Heart right ventricle (tissue), 16 donors: ENCODE measurements at regions not wholly inside any gene's neighbourhood (a gene's known extent, or its start where the extent isn't known, plus 50 kb on each side); places are given as distances from the start of the nearest gene placed in this dataset.

Experiments used
- ATAC-seq, 8 donors: fragments of 200-7000 bp; cut with Tn5 transposase; one replicate each; pipeline ENCODE4 v1.9.1; 2020; ENCODE audit warnings: mild to moderate bottlenecking in 8 of 8, moderate library complexity in 8 of 8, moderate number of reproducible peaks in 1 of 8
- DNase-seq, 2 donors: peaks; one replicate each; pipeline ENCODE4 v3.0.0-alpha.2; 2020
- H3K27ac ChIP-seq, 10 donors: fragments of 200-600 bp; sonication (generic) in 2 of 10; one replicate each; pipeline versions ENCODE4 v1.5.0 to v1.8.0; 2020 to 2022; ENCODE audit warnings: mild to moderate bottlenecking in 3 of 10
- H3K27me3 ChIP-seq, 7 donors: fragments of 200-600 bp; one replicate each; pipeline ENCODE4 v1.8.0; 2021 to 2022; ENCODE audit warnings: mild to moderate bottlenecking in 2 of 7
- H3K36me3 ChIP-seq, 9 donors: fragments of 200-600 bp; sonication (generic) in 1 of 9; one replicate each; pipeline versions ENCODE4 v1.5.0 to v1.8.0; 2020 to 2022; ENCODE audit warnings: mild to moderate bottlenecking in 2 of 9
- H3K4me1 ChIP-seq, 9 donors: fragments of 200-600 bp; sonication (generic) in 1 of 9; one replicate each; pipeline versions ENCODE4 v1.5.0 to v1.8.0; 2020 to 2022; ENCODE audit warnings: mild to moderate bottlenecking in 4 of 9
- H3K4me3 ChIP-seq, 10 donors: fragments of 200-600 bp; sonication (generic) in 2 of 10; one replicate each; pipeline versions ENCODE4 v1.5.0 to v1.8.0; 2020 to 2022; ENCODE audit warnings: mild to moderate bottlenecking in 7 of 10, moderate library complexity in 2 of 10
- H3K9me3 ChIP-seq, 11 donors: fragments of 200-600 bp in 10 of 11; sonication (generic) in 2 of 11; one replicate each; pipeline versions ENCODE4 v1.5.0 to v1.8.0; 2013 to 2022; ENCODE audit warnings: mild to moderate bottlenecking in 2 of 11, control low read depth in 1 of 11, moderate library complexity in 1 of 11
- WGBS, 2 donors: extraction: QIAGEN DNeasy Blood & Tissue Kit; methylation state at CpG; one replicate each; pipeline ENCODE4 v1.1.7; 2013; ENCODE audit warnings: inconsistent platforms in 1 of 2; 5-methylcytosine and 5-hydroxymethylcytosine counted together
- intact Hi-C, 10 donors: fragments of 100-400 bp; cut with DNase I; formaldehyde crosslinking; loops; one replicate each; pipeline versions ENCODE4 v1.11.1 to v1.14.2; 2022
- TF ChIP-seq, protein P1 (sequence below), 9 donors: fragments of 200-600 bp; sonication (generic) in 2 of 9; IDR thresholded peaks; one replicate each; pipeline versions ENCODE4 v1.5.0 to v1.8.0; 2021 to 2022; ENCODE audit warnings: antibody characterized with exemption in 9 of 9, mild to moderate bottlenecking in 5 of 9, moderate library complexity in 1 of 9
- donor health status: Arrhythmogenic right ventricular cardiomyopathy.
- donor health status: ischemic (EF 13 %, LVEDD 7.1; RV severe dilation, severe dysfunction).
- donor health status: healthy with polysubstance abuse.
- donor health status: DM: no; HTN: yes; CAD: no.
- donor health status: DM: no; HTN: no; CAD: no.
- donor health status: ischemic (EF 25% LVEDD 6.9; RV normal size, moderate dysfunction).
- donor health status: ischemic (EF 25% LVEDD 5.7; RV mildly dilated, moderate dysfunction).
- donor health status: healthy.
- donor health status: DM: yes; HTN: yes; CAD: no.
- donor health status: Ischemic cardiomyopathy.
- donor health status: ischemic (EF 35%, LVEDD 5.7; RV mildly dilated, moderate dysfunction).
- donor health status: nonischemic (EF 11% LVEDD 7.7; RV severe dilation, severe dysfunction).
- donor health status: DM: yes; HTN: yes; CAD: no.
- donor health status: PGD.
- donor health status: ischemic (EF 29% LVEDD 5.4; RV normal size, mild dysfunction).
- donor health status: nonischemic (EF 23%, LVEDD 6.1; RV moderate dilation, normal function).

DNA sequence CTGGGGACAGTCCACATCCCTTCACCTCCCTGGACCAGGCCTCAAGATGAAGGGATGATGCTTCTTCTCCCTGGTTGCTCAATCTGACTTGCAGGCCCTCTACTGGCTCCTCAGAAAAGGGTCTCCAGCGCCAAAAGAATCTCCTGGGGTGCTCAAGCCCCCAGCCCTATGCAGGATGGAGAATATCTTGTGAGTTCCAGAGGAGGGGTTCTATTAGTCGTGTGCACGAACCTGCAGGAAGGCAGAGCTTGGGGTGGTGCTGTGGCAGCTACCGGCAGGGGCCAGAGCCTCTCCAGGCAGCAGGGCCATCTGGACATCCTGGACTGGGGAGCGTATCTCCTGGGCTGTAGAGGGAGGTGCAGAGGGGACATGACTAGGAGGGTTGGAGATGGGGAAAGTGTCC, 1339.5 kb downstream of the BRD1 start:
- TF ChIP-seq, protein P1, sequence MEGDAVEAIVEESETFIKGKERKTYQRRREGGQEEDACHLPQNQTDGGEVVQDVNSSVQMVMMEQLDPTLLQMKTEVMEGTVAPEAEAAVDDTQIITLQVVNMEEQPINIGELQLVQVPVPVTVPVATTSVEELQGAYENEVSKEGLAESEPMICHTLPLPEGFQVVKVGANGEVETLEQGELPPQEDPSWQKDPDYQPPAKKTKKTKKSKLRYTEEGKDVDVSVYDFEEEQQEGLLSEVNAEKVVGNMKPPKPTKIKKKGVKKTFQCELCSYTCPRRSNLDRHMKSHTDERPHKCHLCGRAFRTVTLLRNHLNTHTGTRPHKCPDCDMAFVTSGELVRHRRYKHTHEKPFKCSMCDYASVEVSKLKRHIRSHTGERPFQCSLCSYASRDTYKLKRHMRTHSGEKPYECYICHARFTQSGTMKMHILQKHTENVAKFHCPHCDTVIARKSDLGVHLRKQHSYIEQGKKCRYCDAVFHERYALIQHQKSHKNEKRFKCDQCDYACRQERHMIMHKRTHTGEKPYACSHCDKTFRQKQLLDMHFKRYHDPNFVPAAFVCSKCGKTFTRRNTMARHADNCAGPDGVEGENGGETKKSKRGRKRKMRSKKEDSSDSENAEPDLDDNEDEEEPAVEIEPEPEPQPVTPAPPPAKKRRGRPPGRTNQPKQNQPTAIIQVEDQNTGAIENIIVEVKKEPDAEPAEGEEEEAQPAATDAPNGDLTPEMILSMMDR (IDR thresholded peaks at IDR 0.05), result no peak
- no peak overlapping the region for H3K4me3 ChIP-seq
- H3K9me3 ChIP-seq, result no peaks in the 10 kb centered on the region
- WGBS, 2 donors, result 28 to 35% methylated on average over 5 of the region's 5 CpGs
- DNase-seq, result no peak
- peaks cover 0 to 16% (median 7%) of the 10 kb centered on the region in 9 donors for H3K4me1 ChIP-seq
- no peak overlapping the region for H3K27ac ChIP-seq
- H3K27me3 ChIP-seq, result peaks cover 8 to 80% (median 75%) of the 10 kb centered on the region in 7 donors
- ATAC-seq, result no peak
- H3K36me3 ChIP-seq, result no peaks in the 10 kb centered on the region
- intact Hi-C loops, result no loop called here

DNA sequence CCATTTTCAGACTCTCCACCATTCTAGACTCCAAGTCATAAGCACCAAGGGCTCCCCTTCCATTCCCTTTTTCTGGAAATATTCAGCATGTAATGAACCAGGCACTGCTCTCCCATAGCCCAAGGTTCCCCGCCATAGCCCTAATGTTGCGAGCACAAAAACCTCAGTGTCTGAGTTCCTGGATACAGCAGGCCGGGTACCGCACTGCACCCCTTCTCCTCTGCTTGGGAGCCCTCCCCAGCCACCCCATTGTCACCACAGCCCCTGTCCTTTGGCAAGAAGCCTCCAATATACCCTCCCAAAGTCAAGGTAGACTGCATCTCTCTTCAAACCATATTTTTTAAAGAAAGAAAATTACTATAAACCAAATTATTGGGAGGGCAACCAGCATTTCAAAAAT, 1341.1 kb downstream of the BRD1 start:
- DNase-seq (no peak), ATAC-seq (no peak)
- Histone ChIP-seq H3K4me3 (no peak overlapping the region), H3K27ac (no peak overlapping the region), H3K27me3 (peaks cover 0 to 64% (median 62%) of the 10 kb centered on the region in 7 donors), H3K36me3 (no peaks in the 10 kb centered on the region), H3K9me3 (no peaks in the 10 kb centered on the region), H3K4me1 (peaks cover 0 to 16% (median 7%) of the 10 kb centered on the region in 9 donors)
- TF ChIP-seq, protein P1 (IDR thresholded peaks at IDR 0.05), result no peak
- WGBS, 2 donors, result 77 to 90% methylated on average over 4 of the region's 4 CpGs
- intact Hi-C loops, result no loop called here

DNA sequence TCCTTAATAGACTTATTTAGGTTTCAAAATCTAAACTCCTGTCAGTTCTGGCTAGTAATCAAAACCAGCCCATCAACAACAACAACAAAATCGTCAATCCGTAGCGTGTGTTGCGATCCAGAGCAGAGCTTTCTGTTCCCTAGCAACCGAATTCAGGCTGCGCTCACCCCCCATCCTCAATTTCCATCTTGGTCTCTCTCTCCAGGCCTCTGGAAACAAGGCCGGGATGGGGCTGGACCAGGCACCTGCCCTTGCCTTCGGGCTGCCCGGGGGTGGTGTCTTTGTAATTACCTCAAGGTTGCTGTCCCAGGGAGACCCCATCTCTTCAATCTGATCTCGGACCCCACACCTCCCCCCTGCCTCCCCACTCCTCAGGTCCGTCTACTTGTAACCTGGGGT, 1341.5 kb downstream of the BRD1 start:
- H3K4me3 ChIP-seq, result no peak overlapping the region
- DNase-seq (no peak), ATAC-seq (no peak)
- intact Hi-C loops, result no loop called here
- H3K27me3 ChIP-seq, result peaks cover 0 to 60% (median 58%) of the 10 kb centered on the region in 7 donors
- TF ChIP-seq, protein P1 (IDR thresholded peaks at IDR 0.05), result no peak
- 46 to 53% methylated on average over 11 of the region's 11 CpGs for WGBS, 2 donors
- H3K27ac ChIP-seq, result no peak overlapping the region
- H3K36me3 ChIP-seq, result no peaks in the 10 kb centered on the region
- H3K9me3 ChIP-seq, result no peaks in the 10 kb centered on the region
- peaks cover 0 to 16% (median 7%) of the 10 kb centered on the region in 9 donors for H3K4me1 ChIP-seq

DNA sequence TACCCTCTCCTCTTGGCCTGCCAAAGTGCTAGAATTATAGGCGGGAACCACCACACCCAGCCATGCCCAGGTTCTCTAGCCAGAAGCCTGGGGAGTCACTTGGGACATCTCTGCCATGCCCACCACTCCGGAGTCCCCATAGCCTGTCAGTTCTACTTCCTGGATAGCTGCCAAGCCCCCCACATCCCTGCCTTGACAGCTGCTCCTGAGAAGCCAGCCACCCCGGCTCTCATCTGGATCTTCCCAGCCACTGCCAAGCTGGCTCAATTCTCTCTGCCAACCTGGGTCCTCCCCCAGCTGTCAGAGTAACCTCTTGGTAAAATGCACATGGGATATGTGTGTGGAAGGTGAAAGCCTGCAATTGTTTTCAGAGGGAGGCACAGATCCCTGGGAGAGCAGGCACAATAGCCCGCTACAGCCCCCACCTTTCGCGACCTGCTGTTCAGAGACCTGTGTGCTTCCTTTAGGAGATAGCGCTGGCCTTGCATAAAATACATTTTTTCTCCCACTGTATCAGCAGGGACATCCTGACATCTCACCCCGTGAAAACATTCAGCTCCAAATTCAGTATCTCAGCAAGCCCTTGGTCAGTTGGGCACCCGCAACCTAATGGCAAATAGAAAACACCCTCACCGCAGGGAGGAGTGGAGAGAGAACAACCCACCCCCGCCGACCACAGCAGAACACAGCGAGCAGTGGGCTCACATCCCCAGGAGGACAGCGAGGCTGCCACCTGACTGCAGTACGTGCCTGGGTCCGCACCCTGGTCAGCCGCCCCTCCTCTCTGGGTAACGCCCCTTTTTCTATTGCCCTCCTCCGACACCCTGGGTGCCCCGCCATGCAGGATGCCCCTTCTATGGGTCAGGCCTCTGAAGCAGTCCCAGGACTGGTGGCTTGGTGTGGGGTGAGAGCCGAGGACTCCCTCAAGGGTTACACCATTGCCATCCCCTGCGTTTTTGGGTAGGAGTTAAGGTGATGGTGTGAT, 1342.2 kb downstream of the BRD1 start:
- TF ChIP-seq, protein P1 (IDR thresholded peaks at IDR 0.05), result no peak
- H3K27ac ChIP-seq, result no peak overlapping the region
- 45 to 50% methylated on average over 22 of the region's 22 CpGs for WGBS, 2 donors
- no peaks in the 10 kb centered on the region for H3K36me3 ChIP-seq
- H3K4me1 ChIP-seq, result peaks cover 0 to 10% (median 5%) of the 10 kb centered on the region in 9 donors
- H3K27me3 ChIP-seq, result peaks cover 0 to 53% (median 51%) of the 10 kb centered on the region in 7 donors
- intact Hi-C loops, result no loop called here
- H3K9me3 ChIP-seq, result no peaks in the 10 kb centered on the region
- ATAC-seq, result no peak
- no peak for DNase-seq
- H3K4me3 ChIP-seq, result no peak overlapping the region
